ENCODE measurements at regions not wholly inside any gene's neighbourhood (a gene's known extent, or its start where the extent isn't known, plus 50 kb on each side); places are given as distances from the start of the nearest gene placed in this dataset.
A peak's percentile ranks its signal among the peaks of the same experiment; 100 is the strongest.

- no peak for DNase-seq
Measured at GRCh38 chr6:106772270-106773142, 143.1 kb downstream of the QRSL1 start.

GRCh38 chr6:106771822-106772221, 142.4 kb downstream of the QRSL1 start:
- DNase-seq: no peak

- no peak for DNase-seq
Measured at GRCh38 chr6:106770663-106771062, 141.3 kb downstream of the QRSL1 start.

GRCh38 chr6:106770081-106770480, 140.7 kb downstream of the QRSL1 start:
- DNase-seq: no peak

- DNase-seq: no peak
Measured at GRCh38 chr6:106767271-106767670, 137.9 kb downstream of the QRSL1 start.

- no peak for DNase-seq
Measured at GRCh38 chr6:106766201-106766600, 136.8 kb downstream of the QRSL1 start.

GRCh38 chr6:106765496-106765895, 136.1 kb downstream of the QRSL1 start:
- no peak for DNase-seq

GRCh38 chr6:106764353-106764980, 135.1 kb downstream of the QRSL1 start:
- DNase-seq: no peak

- DNase-seq: no peak
Measured at GRCh38 chr6:106763361-106763760, 134.0 kb downstream of the QRSL1 start.

- no peak for DNase-seq
Measured at GRCh38 chr6:106761160-106761559, 131.8 kb downstream of the QRSL1 start.

- no peak for DNase-seq
Measured at GRCh38 chr6:106759112-106759511, 129.7 kb downstream of the QRSL1 start.

GRCh38 chr6:106757722-106758467, 128.5 kb downstream of the QRSL1 start:
- no peak for DNase-seq

- no peak for DNase-seq
Measured at GRCh38 chr6:106757267-106757666, 127.9 kb downstream of the QRSL1 start.

- no peak for DNase-seq
Measured at GRCh38 chr6:106754215-106754614, 124.8 kb downstream of the QRSL1 start.

- peak; percentile 27 for DNase-seq
Measured at GRCh38 chr6:106752641-106753040, 123.3 kb downstream of the QRSL1 start.

GRCh38 chr6:106751501-106752252, 122.3 kb downstream of the QRSL1 start:
- no peak for DNase-seq

- DNase-seq: no peak
Measured at GRCh38 chr6:106750946-106751345, 121.6 kb downstream of the QRSL1 start.

- no peak for DNase-seq
Measured at GRCh38 chr6:106750142-106750918, 121.0 kb downstream of the QRSL1 start.

- DNase-seq: no peak
Measured at GRCh38 chr6:106749609-106750008, 120.2 kb downstream of the QRSL1 start.

GRCh38 chr6:106748547-106749207, 119.3 kb downstream of the QRSL1 start:
- no peak for DNase-seq

- DNase-seq: no peak
Measured at GRCh38 chr6:106747139-106747538, 117.8 kb downstream of the QRSL1 start.

All from renal pelvis (tissue), 1 donor.